GM12891 (cell line): ENCODE measurements at regions not wholly inside any gene's neighbourhood (a gene's known extent, or its start where the extent isn't known, plus 50 kb on each side); places are given as distances from the start of the nearest gene placed in this dataset.
"Not testable (repeated sequence)": the region's sequence is repeated elsewhere in the genome, so short reads cannot be mapped to it uniquely, and the experiment has no call there.

Source experiments
- DNase-seq: peaks from one replicate; pipeline ENCODE4 v3.0.0; 2011; ENCODE audit warnings: low spot score; ENCODE audit not compliant: insufficient read length
- FAIRE-seq: peaks from 2 replicates; lab custom pipeline; 2011; peaks lifted over from hg19 to GRCh38; lab: Jason Lieb, UNC
- PAX5 ChIP-seq: IDR thresholded peaks from 2 replicates; pipeline ENCODE4 v1.6.1; 2011; ENCODE audit warnings: low read length, moderate library complexity, mild to moderate bottlenecking; ENCODE audit not compliant: insufficient read depth, severe bottlenecking
- POLR2A ChIP-seq: IDR thresholded peaks from 2 replicates; pipeline ENCODE4 v1.6.1; 2011; ENCODE audit warnings: low read depth, low read length, control low read depth
- POLR2AphosphoS5 ChIP-seq: IDR thresholded peaks from 2 replicates; pipeline ENCODE4 v1.6.1; 2011; ENCODE audit warnings: low read depth, low read length, control low read depth
- POU2F2 ChIP-seq: IDR thresholded peaks from 2 replicates; pipeline ENCODE4 v1.6.1; 2011; ENCODE audit warnings: low read depth, mild to moderate bottlenecking, control low read depth, low read length, moderate library complexity
- SPI1 ChIP-seq: IDR thresholded peaks from 2 replicates; pipeline ENCODE4 v1.6.1; 2011; ENCODE audit warnings: low read depth, low read length, control low read depth
- TAF1 ChIP-seq: IDR thresholded peaks from 2 replicates; pipeline ENCODE4 v1.6.1; 2011; ENCODE audit warnings: low read depth, low read length, control low read depth

- no peak for TF ChIP-seq POLR2A
- no peak for TF ChIP-seq POLR2AphosphoS5
- TF ChIP-seq PAX5 = no peak
- no peak for TF ChIP-seq SPI1
- TF ChIP-seq TAF1 = no peak
- no peak for TF ChIP-seq POU2F2
- DNase-seq (no peak), FAIRE-seq (no peak)
These were observed 680.5 kb downstream of the ZEB2 start for GRCh38 chr2:143839456-143839855.

GRCh38 chr2:143837055-143837454 is 682.9 kb downstream of the ZEB2 start:
- FAIRE-seq, DNase-seq: not testable (repeated sequence)

GRCh38 chr2:143835481-143835880 is 684.4 kb downstream of the ZEB2 start:
- TF ChIP-seq POU2F2 = no peak
- TF ChIP-seq POLR2AphosphoS5 = no peak
- no peak for TF ChIP-seq POLR2A
- no peak for TF ChIP-seq SPI1
- TF ChIP-seq TAF1 = no peak
- TF ChIP-seq PAX5 = no peak
- FAIRE-seq (no peak), DNase-seq (no peak)

- DNase-seq = no peak
- no peak for FAIRE-seq
- no peak for TF ChIP-seq PAX5
- no peak for TF ChIP-seq POLR2A
- TF ChIP-seq TAF1 = no peak
- no peak for TF ChIP-seq SPI1
- no peak for TF ChIP-seq POU2F2
- no peak for TF ChIP-seq POLR2AphosphoS5
These were observed 686.8 kb downstream of the ZEB2 start for GRCh38 chr2:143833015-143833660.

GRCh38 chr2:143830476-143830875 is 689.4 kb downstream of the ZEB2 start:
- no peak for TF ChIP-seq TAF1
- TF ChIP-seq POLR2A = no peak
- no peak for TF ChIP-seq POLR2AphosphoS5
- no peak for TF ChIP-seq POU2F2
- no peak for FAIRE-seq
- DNase-seq = no peak

GRCh38 chr2:143828763-143829537 is 691.0 kb downstream of the ZEB2 start:
- TF ChIP-seq PAX5 = no peak
- TF ChIP-seq POU2F2 = no peak
- TF ChIP-seq SPI1 = no peak
- no peak for TF ChIP-seq POLR2AphosphoS5
- TF ChIP-seq TAF1 = no peak
- TF ChIP-seq POLR2A = no peak
- DNase-seq (no peak), FAIRE-seq (no peak)

GRCh38 chr2:143824791-143825190 is 695.1 kb downstream of the ZEB2 start:
- no peak for DNase-seq
- TF ChIP-seq POLR2A (no peak), PAX5 (no peak), TAF1 (no peak), POLR2AphosphoS5 (no peak)
- FAIRE-seq = no peak

- FAIRE-seq = no peak
- DNase-seq = no peak
- TF ChIP-seq POU2F2 (no peak), POLR2AphosphoS5 (no peak), SPI1 (no peak), PAX5 (no peak), POLR2A (no peak), TAF1 (no peak)
These were observed 694.7 kb downstream of the ARHGAP15 start for GRCh38 chr2:143823876-143824275.

- no peak for DNase-seq
- FAIRE-seq = no peak
- TF ChIP-seq POLR2AphosphoS5 (no peak), PAX5 (no peak)
These were observed 694.1 kb downstream of the ARHGAP15 start for GRCh38 chr2:143823296-143823695.

GRCh38 chr2:143822736-143823135 is 693.5 kb downstream of the ARHGAP15 start:
- TF ChIP-seq POLR2A = no peak
- no peak for TF ChIP-seq TAF1
- no peak for TF ChIP-seq SPI1
- no peak for TF ChIP-seq POLR2AphosphoS5
- TF ChIP-seq POU2F2 = no peak
- no peak for TF ChIP-seq PAX5
- FAIRE-seq (no peak), DNase-seq (no peak)
